Urinary bladder (tissue), 3 donors: ENCODE measurements at regions not wholly inside any gene's neighbourhood (a gene's known extent, or its start where the extent isn't known, plus 50 kb on each side); places are given as distances from the start of the nearest gene placed in this dataset.
A peak's percentile ranks its signal among the peaks of the same experiment; 100 is the strongest.

Experiments
- DNase-seq: peaks from one replicate; pipeline ENCODE4 v3.0.0-alpha.2; 2015; ENCODE audit errors: extremely low spot score
- H3K27ac ChIP-seq: one replicate; pipeline ENCODE4 v1.5.1; 2013; ENCODE audit warnings: low read depth, mild to moderate bottlenecking, moderate library complexity
- H3K36me3 ChIP-seq: one replicate; pipeline ENCODE4 v1.6.1; 2013; ENCODE audit warnings: mild to moderate bottlenecking, moderate library complexity; ENCODE audit not compliant: insufficient read depth
- H3K4me1 ChIP-seq: one replicate; pipeline ENCODE4 v1.6.1; 2013; ENCODE audit warnings: mild to moderate bottlenecking, moderate library complexity; ENCODE audit not compliant: insufficient read depth
- H3K4me3 ChIP-seq: one replicate; pipeline ENCODE4 v1.5.1; 2013; ENCODE audit warnings: low read depth, low read length
- WGBS: extraction: QIAGEN DNeasy Blood & Tissue Kit; methylation state at CpG from one replicate; pipeline ENCODE4 v1.1.7; 2013; 5-methylcytosine and 5-hydroxymethylcytosine counted together
- donor health status: healthy with polysubstance abuse.
- donor health status: healthy.

DNA sequence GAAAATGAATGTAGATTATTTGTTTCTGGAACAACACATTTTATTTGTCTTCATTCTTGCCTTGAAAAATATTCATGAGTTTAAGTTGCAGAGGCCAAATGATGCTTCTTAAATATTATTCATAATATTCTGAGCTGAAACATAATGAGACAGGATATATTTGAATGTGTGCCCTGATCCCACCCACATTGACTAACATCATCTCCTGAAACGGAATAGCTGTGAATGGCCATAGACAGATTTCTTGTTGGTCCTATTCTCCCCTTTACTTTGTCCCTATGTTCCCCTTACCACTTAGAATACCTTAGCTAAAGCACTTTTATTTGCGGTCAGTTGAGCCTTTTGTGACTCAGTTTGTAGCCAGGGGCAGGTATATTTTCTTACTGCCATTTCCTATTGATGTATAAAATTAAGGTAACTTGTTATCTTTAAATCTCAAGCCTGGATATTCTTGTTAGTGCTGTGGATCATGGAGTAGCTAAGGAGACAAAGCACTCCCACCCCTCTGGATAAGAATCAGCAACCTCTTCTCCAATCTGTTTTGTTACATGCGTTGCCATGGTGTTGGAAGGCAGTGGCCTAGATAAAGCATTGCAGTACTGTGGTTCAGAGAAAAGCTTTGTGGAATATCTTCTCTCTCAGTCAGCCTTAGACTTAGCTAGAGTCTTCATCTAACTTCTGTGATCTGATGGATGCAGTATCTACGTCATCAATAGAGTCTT is 478.5 kb upstream of the DEPDC1 start:
- Histone ChIP-seq H3K4me1 (no peaks in the 10 kb centered on the region), H3K36me3 (no peaks in the 10 kb centered on the region), H3K27ac (no peak overlapping the region), H3K4me3 (no peak overlapping the region)
- peak; percentile 66 for DNase-seq
- WGBS = 35% methylated on average over 4 of the region's 4 CpGs

GRCh38 chr1:68976916-68977610 is 480.2 kb upstream of the DEPDC1 start:
- no peaks in the 10 kb centered on the region for H3K4me1 ChIP-seq
- 89% methylated on average over 4 of the region's 4 CpGs for WGBS

GRCh38 chr1:68979891-68980290 is 483.0 kb upstream of the DEPDC1 start:
- H3K27ac ChIP-seq = no peak overlapping the region
- 94% methylated on average over 1 of the region's 1 CpG for WGBS
- H3K36me3 ChIP-seq = no peaks in the 10 kb centered on the region
- no peak for DNase-seq
- H3K4me1 ChIP-seq = no peaks in the 10 kb centered on the region
- H3K4me3 ChIP-seq = no peak overlapping the region

More at GRCh38 chr1:68976916-68977610, 480.2 kb upstream of the DEPDC1 start:
- no peaks in the 10 kb centered on the region for H3K36me3 ChIP-seq
- DNase-seq = no peak
- no peak overlapping the region for H3K27ac ChIP-seq
- H3K4me3 ChIP-seq = no peak overlapping the region

GRCh38 chr1:68984289-68984688 is 487.4 kb upstream of the DEPDC1 start:
- DNase-seq = no peak
- no peak overlapping the region for H3K27ac ChIP-seq
- no peaks in the 10 kb centered on the region for H3K4me1 ChIP-seq
- no peaks in the 10 kb centered on the region for H3K36me3 ChIP-seq
- 95% methylated on average over 2 of the region's 2 CpGs for WGBS
- no peak overlapping the region for H3K4me3 ChIP-seq

DNA sequence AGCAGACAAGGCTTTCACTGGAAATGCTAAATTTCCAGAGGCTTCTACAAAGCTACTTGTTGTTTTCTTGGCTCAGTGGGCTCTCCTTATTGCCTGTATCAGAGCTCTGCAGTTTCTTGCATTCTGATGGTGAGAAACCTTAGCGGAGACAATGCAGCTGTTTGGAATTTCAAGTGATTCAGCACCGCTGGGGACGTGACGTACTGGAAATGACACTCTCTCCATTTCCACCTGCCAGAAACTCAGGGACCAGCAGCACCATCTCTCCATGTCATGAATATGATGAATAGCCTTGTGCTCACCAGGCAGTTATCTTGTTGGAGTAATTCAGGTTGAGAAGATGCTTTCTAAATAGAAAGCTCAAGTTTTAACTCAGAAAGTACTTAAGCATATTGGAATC is 497.2 kb upstream of the DEPDC1 start:
- Histone ChIP-seq H3K4me3 (no peak overlapping the region), H3K27ac (no peak overlapping the region), H3K36me3 (no peaks in the 10 kb centered on the region), H3K4me1 (no peaks in the 10 kb centered on the region)
- 74% methylated on average over 4 of the region's 4 CpGs for WGBS
- no peak for DNase-seq

- DNase-seq = no peak
- H3K4me1 ChIP-seq = no peaks in the 10 kb centered on the region
- no peak overlapping the region for H3K27ac ChIP-seq
- H3K36me3 ChIP-seq = no peaks in the 10 kb centered on the region
- H3K4me3 ChIP-seq = no peak overlapping the region
Observed at GRCh38 chr1:69016468-69016867, 519.6 kb upstream of the DEPDC1 start.

DNA sequence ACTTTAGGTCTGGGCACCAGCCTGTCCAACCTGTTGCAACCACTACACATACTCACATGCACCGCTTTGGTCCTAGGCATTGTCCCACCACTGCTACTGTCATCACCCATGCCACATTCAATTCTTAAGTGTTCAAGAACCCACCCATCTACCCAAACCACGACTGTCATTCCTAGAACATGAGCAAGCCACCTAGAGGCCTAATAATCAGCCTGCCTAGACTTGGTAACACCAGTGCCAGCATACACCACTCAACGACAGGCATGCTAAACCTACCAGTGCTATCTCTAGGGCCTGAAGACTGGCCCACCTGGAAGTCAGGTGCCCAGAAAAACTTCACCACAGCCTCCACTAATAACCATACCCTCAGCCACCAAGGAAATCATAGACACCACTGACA is 532.8 kb upstream of the DEPDC1 start:
- Histone ChIP-seq H3K4me3 (no peak overlapping the region), H3K36me3 (no peaks in the 10 kb centered on the region), H3K27ac (no peak overlapping the region), H3K4me1 (no peaks in the 10 kb centered on the region)
- no peak for DNase-seq
- 87% methylated on average over 3 of the region's 3 CpGs for WGBS

- no peaks in the 10 kb centered on the region for H3K36me3 ChIP-seq
- H3K4me1 ChIP-seq = no peaks in the 10 kb centered on the region
- no peak overlapping the region for H3K4me3 ChIP-seq
- no peak for DNase-seq
- H3K27ac ChIP-seq = no peak overlapping the region
Observed at GRCh38 chr1:69038379-69038778, 529.3 kb upstream of the LRRC7 start.

- H3K4me3 ChIP-seq = no peak overlapping the region
- no peak overlapping the region for H3K27ac ChIP-seq
- no peak for DNase-seq
- H3K36me3 ChIP-seq = no peaks in the 10 kb centered on the region
- no peaks in the 10 kb centered on the region for H3K4me1 ChIP-seq
- 100% methylated on average over 1 of the region's 1 CpG for WGBS
Observed at GRCh38 chr1:69045572-69045971, 522.1 kb upstream of the LRRC7 start.

- WGBS = 85% methylated on average over 2 of the region's 2 CpGs
- Histone ChIP-seq H3K4me1 (no peaks in the 10 kb centered on the region), H3K4me3 (no peak overlapping the region), H3K36me3 (no peaks in the 10 kb centered on the region), H3K27ac (no peak overlapping the region)
- peak; percentile 4 for DNase-seq
Observed at GRCh38 chr1:69055194-69055593, 512.5 kb upstream of the LRRC7 start.

GRCh38 chr1:69058454-69058853 is 509.3 kb upstream of the LRRC7 start:
- Histone ChIP-seq H3K27ac (no peak overlapping the region), H3K36me3 (no peaks in the 10 kb centered on the region), H3K4me1 (no peaks in the 10 kb centered on the region), H3K4me3 (no peak overlapping the region)
- 73% methylated on average over 3 of the region's 3 CpGs for WGBS
- DNase-seq = no peak

DNA sequence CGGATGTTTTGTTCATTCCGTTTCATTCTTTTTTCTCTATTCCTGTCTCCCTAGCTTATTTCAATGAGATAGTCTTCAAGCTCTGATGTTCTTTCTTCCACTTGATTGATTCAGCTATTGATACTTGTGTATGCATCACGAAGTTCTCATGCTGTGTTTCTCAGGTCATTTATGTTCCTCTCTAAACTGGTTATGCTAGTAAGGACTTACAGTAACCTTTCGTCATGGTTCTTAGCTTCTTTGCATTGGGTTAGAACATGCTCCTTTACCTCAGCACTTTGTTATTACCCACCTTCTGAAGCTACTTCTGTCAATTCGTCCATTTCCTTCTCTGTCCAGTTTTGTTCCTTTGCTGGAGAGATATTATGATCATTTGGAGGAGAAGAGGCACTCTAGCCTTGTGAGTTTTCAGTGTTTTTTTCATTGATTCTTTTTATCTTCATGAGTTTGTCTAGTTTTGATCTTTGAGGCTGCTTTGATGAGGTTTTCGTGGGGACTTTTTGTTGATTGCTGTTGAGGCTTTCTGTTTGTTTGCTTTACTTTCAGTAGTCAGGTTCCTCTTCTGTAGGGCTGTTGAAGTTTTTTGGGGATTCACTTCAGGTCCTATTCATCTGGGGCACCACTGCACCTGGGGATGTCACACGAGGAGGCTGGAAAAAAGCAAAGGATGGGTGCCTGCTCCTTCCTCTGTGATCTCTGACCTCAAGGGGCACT is 496.9 kb upstream of the LRRC7 start:
- no peak for DNase-seq
- H3K36me3 ChIP-seq = no peaks in the 10 kb centered on the region
- WGBS = 91% methylated on average over 7 of the region's 7 CpGs
- no peak overlapping the region for H3K27ac ChIP-seq
- H3K4me3 ChIP-seq = no peak overlapping the region
- no peaks in the 10 kb centered on the region for H3K4me1 ChIP-seq

DNA sequence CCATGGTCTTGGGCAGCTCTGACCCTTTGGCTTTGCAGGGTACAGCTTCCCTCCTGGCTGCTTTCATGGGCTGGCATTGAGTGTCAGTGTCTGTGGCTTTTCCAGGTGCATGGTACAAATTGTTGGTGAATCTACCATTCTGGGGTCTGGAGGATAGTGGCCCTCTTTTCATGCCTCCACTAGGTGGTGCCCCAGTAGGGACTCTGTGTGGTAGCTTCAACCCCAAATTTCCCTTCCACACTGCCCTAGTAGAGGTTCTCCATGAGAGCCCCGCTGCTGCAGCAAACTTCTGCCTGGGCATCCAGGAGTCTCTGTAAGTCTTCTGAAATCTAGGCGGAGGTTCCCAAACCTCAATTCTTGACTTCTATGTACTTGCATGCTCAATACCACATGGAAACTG is 494.5 kb upstream of the LRRC7 start:
- 97% methylated on average over 2 of the region's 2 CpGs for WGBS
- Histone ChIP-seq H3K27ac (no peak overlapping the region), H3K36me3 (no peaks in the 10 kb centered on the region), H3K4me1 (no peaks in the 10 kb centered on the region), H3K4me3 (no peak overlapping the region)
- DNase-seq = no peak

- no peaks in the 10 kb centered on the region for H3K4me1 ChIP-seq
- DNase-seq = no peak
- no peak overlapping the region for H3K4me3 ChIP-seq
- H3K27ac ChIP-seq = no peak overlapping the region
- 64% methylated on average over 3 of the region's 3 CpGs for WGBS
- no peaks in the 10 kb centered on the region for H3K36me3 ChIP-seq
Observed at GRCh38 chr1:69076631-69077030, 491.1 kb upstream of the LRRC7 start.
